HCT116 (cell line): ENCODE measurements at regions not wholly inside any gene's neighbourhood (a gene's known extent, or its start where the extent isn't known, plus 50 kb on each side); places are given as distances from the start of the nearest gene placed in this dataset.
"Not testable (repeated sequence)": the region's sequence is repeated elsewhere in the genome, so short reads cannot be mapped to it uniquely, and the experiment has no call there.

Source experiments
- ATAC-seq: fragments of 200-7000 bp; cut with Tn5 transposase; 2 replicates; pipeline ENCODE4 v1.9.1; 2020; ENCODE audit warnings: mild to moderate bottlenecking, moderate library complexity
- BruUV-seq: library from RNA; stranded (reverse); fragments of 400-500 nt; replicated peaks from 2 replicates; lab custom pipeline; 2021; lab: Mats Ljungman, UMichigan
- CTCF ChIA-PET: fragments of 300-600 bp; sonication (Branson Sonifier 250); formaldehyde crosslinking; loops from one replicate; lab custom pipeline; 2021; ENCODE audit warnings: antibody characterized with exemption; lab: Charles Lee
- POLR2A ChIA-PET: fragments of 300-600, 350-600 bp; sonication (Branson Sonifier 250); formaldehyde crosslinking; loops from one replicate; lab custom pipeline; 2021; ENCODE audit warnings: antibody characterized with exemption; lab: Charles Lee
- RAD21 ChIA-PET, 2 experiments: fragments of 300-600 bp; sonication (Branson Sonifier 250); formaldehyde crosslinking; loops; one replicate each; lab custom pipeline; 2023; ENCODE audit warnings: low total read pairs in 2 of 2; ENCODE audit not compliant: uncharacterized antibody in 2 of 2, unreplicated experiment in 2 of 2, low non-redundant PET in 1 of 2; lab: Charles Lee
- DNase-seq: peaks from one replicate; pipeline ENCODE4 v3.0.0-alpha.2; 2010; ENCODE audit warnings: low read depth, low spot score
- H2AFZ ChIP-seq: fragments of 200-600 bp; shearing (Covaris generic), sonication (generic); 2 replicates; pipeline ENCODE4 v1.6.1; 2017; ENCODE audit warnings: low read depth, mixed run types, mixed read lengths, antibody characterized with exemption, low read length; ENCODE audit not compliant: poor library complexity, severe bottlenecking
- H3K27ac ChIP-seq: 2 replicates; pipeline ENCODE4 v1.5.1; 2012; ENCODE audit warnings: low read depth, low read length
- H3K27me3 ChIP-seq: fragments of 200-600 bp; sonication (generic); 2 replicates; pipeline ENCODE4 v1.6.1; 2016; ENCODE audit warnings: mixed run types, low read length, mixed read lengths; ENCODE audit not compliant: insufficient read depth
- H3K36me3 ChIP-seq, 2 experiments: fragments of 200-500 bp in 1 of 2; fragments of 200-600 bp in 1 of 2; sonication (Bioruptor generic) in 1 of 2; sonication (generic) in 1 of 2; 2 replicates each; pipeline versions ENCODE4 v1.5.1 to v1.6.1; 2014 to 2016; ENCODE audit warnings: low read length in 2 of 2, inconsistent platforms in 1 of 2, mixed read lengths in 1 of 2, mixed run types in 1 of 2; ENCODE audit not compliant: insufficient read depth in 2 of 2, control insufficient read depth in 1 of 2
- H3K4me1 ChIP-seq, 2 experiments: fragments of 200-600 bp in 1 of 2; sonication (generic) in 1 of 2; 2 replicates each; pipeline versions ENCODE4 v1.5.1 to v1.6.1; 2012 to 2017; ENCODE audit warnings: low read length in 2 of 2, inconsistent platforms in 1 of 2, mild to moderate bottlenecking in 1 of 2, mixed read lengths in 1 of 2, mixed run types in 1 of 2, moderate library complexity in 1 of 2; ENCODE audit not compliant: insufficient read depth in 2 of 2, control insufficient read depth in 1 of 2
- H3K4me2 ChIP-seq: fragments of 200-600 bp; sonication (generic); 2 replicates; pipeline ENCODE4 v1.6.1; 2017; ENCODE audit warnings: mixed run types, low read length, mixed read lengths
- H3K4me3 ChIP-seq, 2 experiments: fragments of 200-600 bp in 1 of 2; sonication (generic) in 1 of 2; replicated peaks in 1 of 2; 2 replicates each; pipeline ENCODE4 v1.5.1; 2011 to 2016; ENCODE audit warnings: low read length in 2 of 2, control low read depth in 1 of 2, low read depth in 1 of 2, mild to moderate bottlenecking in 1 of 2, mixed read lengths in 1 of 2, mixed run types in 1 of 2
- H3K79me2 ChIP-seq: fragments of 200-600 bp; sonication (generic); 2 replicates; pipeline ENCODE4 v1.6.1; 2017; ENCODE audit warnings: mild to moderate bottlenecking, mixed run types, low read length, moderate library complexity, mixed read lengths; ENCODE audit not compliant: insufficient read depth
- H3K9ac ChIP-seq: fragments of 200-600 bp; sonication (generic); 2 replicates; pipeline ENCODE4 v1.6.1; 2016; ENCODE audit warnings: low read length, mixed read lengths
- H3K9me2 ChIP-seq: fragments of 200-600 bp; sonication (generic), shearing (Covaris generic); 2 replicates; pipeline ENCODE4 v1.6.1; 2017; ENCODE audit warnings: mixed run types, mild to moderate bottlenecking, moderate library complexity; ENCODE audit not compliant: insufficient read depth
- H3K9me3 ChIP-seq, 2 experiments: fragments of 200-500 bp in 1 of 2; fragments of 200-600 bp in 1 of 2; sonication (Bioruptor generic) in 1 of 2; sonication (generic) in 1 of 2; 2 replicates each; pipeline ENCODE4 v1.6.1; 2014 to 2017; ENCODE audit warnings: low read length in 2 of 2, mixed read lengths in 2 of 2, inconsistent platforms in 1 of 2, low read depth in 1 of 2, mild to moderate bottlenecking in 1 of 2, mixed run types in 1 of 2, moderate library complexity in 1 of 2; ENCODE audit not compliant: control insufficient read depth in 1 of 2, insufficient read depth in 1 of 2
- H4K20me1 ChIP-seq: fragments of 200-600 bp; sonication (generic), shearing (Covaris generic); 2 replicates; pipeline ENCODE4 v1.6.1; 2017; ENCODE audit warnings: mixed run types, mild to moderate bottlenecking, moderate library complexity; ENCODE audit not compliant: insufficient read depth
- CEBPB ChIP-seq: IDR thresholded peaks from 2 replicates; pipeline ENCODE4 v1.6.1; 2012; ENCODE audit warnings: low read depth
- EZH2 ChIP-seq: fragments of 200-600 bp; sonication (generic); IDR thresholded peaks from 2 replicates; pipeline ENCODE4 v1.6.1; 2017; ENCODE audit warnings: antibody characterized with exemption, mixed run types
- FOSL1 ChIP-seq: IDR thresholded peaks from 2 replicates; pipeline ENCODE4 v1.6.1; 2012; ENCODE audit warnings: low read depth
- RAD21 ChIP-seq: IDR thresholded peaks from 2 replicates; pipeline ENCODE4 v1.6.1; 2012; ENCODE audit warnings: low read depth, mild to moderate bottlenecking
- SIN3A ChIP-seq: IDR thresholded peaks from 2 replicates; pipeline ENCODE4 v1.6.1; 2012; ENCODE audit warnings: low read depth
- SRF ChIP-seq: IDR thresholded peaks from 2 replicates; pipeline ENCODE4 v1.6.1; 2012; ENCODE audit warnings: low read depth
- TCF7L2 ChIP-seq: IDR thresholded peaks from 2 replicates; pipeline ENCODE4 v1.7.0; 2011; ENCODE audit warnings: borderline replicate concordance, inconsistent platforms; ENCODE audit not compliant: insufficient read depth, insufficient read length; ENCODE audit errors: extremely low read depth
- YY1 ChIP-seq: IDR thresholded peaks from 2 replicates; pipeline ENCODE4 v1.6.1; 2011; ENCODE audit warnings: low read length, low read depth, moderate library complexity, mild to moderate bottlenecking; ENCODE audit not compliant: insufficient replicate concordance; ENCODE audit errors: extremely low read depth
- intact Hi-C: fragments of 100-400 bp; cut with micrococcal nuclease; formaldehyde crosslinking; loops from 2 replicates; pipeline ENCODE4 v1.10.0; 2022
- TF ChIP-seq, protein P1 (sequence below): IDR thresholded peaks from 2 replicates; pipeline ENCODE4 v1.6.1; 2012; ENCODE audit warnings: low read depth
- TF ChIP-seq, protein P2 (sequence below), 3 experiments: fragments of 200-600 bp in 1 of 3; sonication (generic) in 1 of 3; IDR thresholded peaks in 2 of 3; conservative IDR thresholded peaks in 1 of 3; 2 replicates each; pipeline ENCODE4 v1.5.1; 2012 to 2017; ENCODE audit warnings: low read depth in 2 of 3, low read length in 2 of 3, antibody characterized with exemption in 1 of 3, borderline replicate concordance in 1 of 3, control low read depth in 1 of 3, mild to moderate bottlenecking in 1 of 3, mixed read lengths in 1 of 3, mixed run types in 1 of 3, moderate library complexity in 1 of 3; ENCODE audit not compliant: insufficient read depth in 1 of 3
- TF ChIP-seq, protein P3 (sequence below): IDR thresholded peaks from 2 replicates; pipeline ENCODE4 v1.6.1; 2012

- TF ChIP-seq YY1, result no peak
Observed at GRCh38 chr9:73444821-73445220, 293.2 kb downstream of the ANXA1 start (continued).

DNA sequence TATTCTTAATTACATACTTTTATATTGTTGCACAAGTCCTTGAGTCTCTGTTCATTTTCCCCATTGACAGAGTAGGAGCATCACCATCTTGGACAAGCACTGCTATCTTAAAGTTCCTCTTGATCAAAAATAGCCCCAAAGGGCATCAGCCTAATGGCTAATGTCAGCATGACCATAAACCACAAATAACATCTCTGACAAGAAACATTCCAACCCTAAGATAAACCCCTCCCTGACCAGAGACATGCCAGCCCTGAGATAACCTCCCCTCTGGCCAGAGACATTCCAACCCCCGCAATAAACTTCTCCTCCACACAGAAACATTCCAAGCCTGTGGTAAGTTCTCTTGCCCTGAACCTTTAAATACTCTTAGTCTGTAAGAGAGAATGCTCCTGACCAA is 293.7 kb downstream of the ANXA1 start:
- H3K79me2 ChIP-seq, H4K20me1 ChIP-seq, H3K27me3 ChIP-seq, H3K9ac ChIP-seq, H3K4me2 ChIP-seq, ATAC-seq, DNase-seq, intact Hi-C loops, BruUV-seq, H3K9me3 ChIP-seq, H3K4me3 ChIP-seq, CTCF ChIA-PET, H2AFZ ChIP-seq, POLR2A ChIA-PET, H3K27ac ChIP-seq, H3K36me3 ChIP-seq, H3K9me2 ChIP-seq, RAD21 ChIA-PET, H3K4me1 ChIP-seq: not testable (repeated sequence)

- no peak for DNase-seq
Observed at GRCh38 chr9:73446306-73446705, 294.6 kb downstream of the ANXA1 start.

More at GRCh38 chr9:73446306-73446705, 294.6 kb downstream of the ANXA1 start:
- H3K27ac ChIP-seq, result no peak overlapping the region
- no peaks in the 10 kb centered on the region for H3K36me3 ChIP-seq
- H4K20me1 ChIP-seq, result no peaks in the 10 kb centered on the region
- ATAC-seq, result no peak
- intact Hi-C loops, result no loop called here
- H3K27me3 ChIP-seq, result peaks cover 6% of the 10 kb centered on the region
- H3K79me2 ChIP-seq, result no peaks in the 10 kb centered on the region
- no peaks in the 10 kb centered on the region for H3K9me3 ChIP-seq
- CTCF ChIA-PET, result no interaction called here
- H3K4me1 ChIP-seq, result no peaks in the 10 kb centered on the region
- H3K9ac ChIP-seq, result no peak overlapping the region
- no peak overlapping the region for H3K4me2 ChIP-seq
- TF ChIP-seq SIN3A (no peak), RAD21 (no peak), SRF (no peak), TCF7L2 (no peak), CEBPB (no peak), EZH2 (no peak), FOSL1 (no peak)
- TF ChIP-seq, protein P1, sequence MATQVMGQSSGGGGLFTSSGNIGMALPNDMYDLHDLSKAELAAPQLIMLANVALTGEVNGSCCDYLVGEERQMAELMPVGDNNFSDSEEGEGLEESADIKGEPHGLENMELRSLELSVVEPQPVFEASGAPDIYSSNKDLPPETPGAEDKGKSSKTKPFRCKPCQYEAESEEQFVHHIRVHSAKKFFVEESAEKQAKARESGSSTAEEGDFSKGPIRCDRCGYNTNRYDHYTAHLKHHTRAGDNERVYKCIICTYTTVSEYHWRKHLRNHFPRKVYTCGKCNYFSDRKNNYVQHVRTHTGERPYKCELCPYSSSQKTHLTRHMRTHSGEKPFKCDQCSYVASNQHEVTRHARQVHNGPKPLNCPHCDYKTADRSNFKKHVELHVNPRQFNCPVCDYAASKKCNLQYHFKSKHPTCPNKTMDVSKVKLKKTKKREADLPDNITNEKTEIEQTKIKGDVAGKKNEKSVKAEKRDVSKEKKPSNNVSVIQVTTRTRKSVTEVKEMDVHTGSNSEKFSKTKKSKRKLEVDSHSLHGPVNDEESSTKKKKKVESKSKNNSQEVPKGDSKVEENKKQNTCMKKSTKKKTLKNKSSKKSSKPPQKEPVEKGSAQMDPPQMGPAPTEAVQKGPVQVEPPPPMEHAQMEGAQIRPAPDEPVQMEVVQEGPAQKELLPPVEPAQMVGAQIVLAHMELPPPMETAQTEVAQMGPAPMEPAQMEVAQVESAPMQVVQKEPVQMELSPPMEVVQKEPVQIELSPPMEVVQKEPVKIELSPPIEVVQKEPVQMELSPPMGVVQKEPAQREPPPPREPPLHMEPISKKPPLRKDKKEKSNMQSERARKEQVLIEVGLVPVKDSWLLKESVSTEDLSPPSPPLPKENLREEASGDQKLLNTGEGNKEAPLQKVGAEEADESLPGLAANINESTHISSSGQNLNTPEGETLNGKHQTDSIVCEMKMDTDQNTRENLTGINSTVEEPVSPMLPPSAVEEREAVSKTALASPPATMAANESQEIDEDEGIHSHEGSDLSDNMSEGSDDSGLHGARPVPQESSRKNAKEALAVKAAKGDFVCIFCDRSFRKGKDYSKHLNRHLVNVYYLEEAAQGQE, result no peak
- TF ChIP-seq, protein P2, sequence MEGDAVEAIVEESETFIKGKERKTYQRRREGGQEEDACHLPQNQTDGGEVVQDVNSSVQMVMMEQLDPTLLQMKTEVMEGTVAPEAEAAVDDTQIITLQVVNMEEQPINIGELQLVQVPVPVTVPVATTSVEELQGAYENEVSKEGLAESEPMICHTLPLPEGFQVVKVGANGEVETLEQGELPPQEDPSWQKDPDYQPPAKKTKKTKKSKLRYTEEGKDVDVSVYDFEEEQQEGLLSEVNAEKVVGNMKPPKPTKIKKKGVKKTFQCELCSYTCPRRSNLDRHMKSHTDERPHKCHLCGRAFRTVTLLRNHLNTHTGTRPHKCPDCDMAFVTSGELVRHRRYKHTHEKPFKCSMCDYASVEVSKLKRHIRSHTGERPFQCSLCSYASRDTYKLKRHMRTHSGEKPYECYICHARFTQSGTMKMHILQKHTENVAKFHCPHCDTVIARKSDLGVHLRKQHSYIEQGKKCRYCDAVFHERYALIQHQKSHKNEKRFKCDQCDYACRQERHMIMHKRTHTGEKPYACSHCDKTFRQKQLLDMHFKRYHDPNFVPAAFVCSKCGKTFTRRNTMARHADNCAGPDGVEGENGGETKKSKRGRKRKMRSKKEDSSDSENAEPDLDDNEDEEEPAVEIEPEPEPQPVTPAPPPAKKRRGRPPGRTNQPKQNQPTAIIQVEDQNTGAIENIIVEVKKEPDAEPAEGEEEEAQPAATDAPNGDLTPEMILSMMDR (IDR thresholded peaks at IDR 0.05 in 2 of 3, conservative IDR thresholded peaks at IDR 0.05 in 1 of 3; ENCODE audit: borderline replicate concordance in 1 of 3, insufficient read depth in 1 of 3, low read depth in 2 of 3, low read length in 2 of 3), result no peak
- TF ChIP-seq, protein P3, sequence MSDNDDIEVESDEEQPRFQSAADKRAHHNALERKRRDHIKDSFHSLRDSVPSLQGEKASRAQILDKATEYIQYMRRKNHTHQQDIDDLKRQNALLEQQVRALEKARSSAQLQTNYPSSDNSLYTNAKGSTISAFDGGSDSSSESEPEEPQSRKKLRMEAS, result no peak
- H3K4me3 ChIP-seq, result no peak overlapping the region
- RAD21 ChIA-PET, result interaction anchor here in 1 of 2 experiments (0.6 kb wide), 1 partner anchor 245 kb away, joined by 7 read pairs; no protein-coding TSS in a partner anchor
- no TSS peak for BruUV-seq
- POLR2A ChIA-PET, result no interaction called here
- no peaks in the 10 kb centered on the region for H3K9me2 ChIP-seq
- H2AFZ ChIP-seq, result no peak overlapping the region
